ENCODE measurements at regions not wholly inside any gene's neighbourhood (a gene's known extent, or its start where the extent isn't known, plus 50 kb on each side); places are given as distances from the start of the nearest gene placed in this dataset.
"Not testable (repeated sequence)": the region's sequence is repeated elsewhere in the genome, so short reads cannot be mapped to it uniquely, and the experiment has no call there.

DNA sequence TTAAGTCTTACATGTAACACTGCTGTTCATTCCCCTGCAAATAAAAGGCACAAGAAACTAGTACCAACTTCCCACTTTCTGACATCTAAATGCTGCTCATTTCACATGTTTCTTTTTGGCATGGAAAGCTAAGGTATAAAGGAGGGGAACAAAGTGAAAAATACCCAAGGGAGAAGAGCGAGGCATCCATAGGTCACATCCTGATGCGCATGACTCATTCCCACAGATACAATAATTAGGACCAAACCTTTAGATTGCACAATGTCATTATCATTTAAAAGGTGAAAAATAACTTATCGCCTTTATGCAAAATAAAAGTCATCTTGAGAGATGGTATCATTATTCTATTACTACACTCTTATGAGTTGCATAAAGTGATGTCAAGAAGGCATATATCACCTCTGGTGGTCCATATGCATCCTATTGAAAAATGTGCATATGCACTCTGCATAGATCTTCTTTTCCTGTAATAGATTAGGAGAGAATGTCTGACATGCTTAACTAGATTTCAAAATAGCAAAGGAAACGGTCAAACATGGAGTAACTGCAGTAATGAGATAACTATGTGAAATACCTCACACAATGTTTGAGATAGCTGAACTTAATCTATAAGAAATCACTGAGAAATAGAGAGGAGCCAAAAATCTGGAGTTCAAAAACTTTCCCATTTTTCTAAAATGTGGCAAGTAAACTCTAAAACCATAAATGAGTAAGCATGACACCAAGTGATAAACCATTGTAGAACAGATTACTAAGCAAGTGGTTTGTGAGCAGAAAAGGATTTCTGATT is 382.5 kb upstream of the TMTC1 start:
- intact Hi-C loops (cut with micrococcal nuclease), result no loop called here
- no peaks in the 10 kb centered on the region for H3K36me3 ChIP-seq (replicated peaks in 1 of 2; ENCODE audit: control insufficient read depth in 1 of 2, insufficient read depth in 2 of 2, low read length in 2 of 2)
- peaks cover 0 to 16% of the 10 kb centered on the region in 2 donors for H3K27me3 ChIP-seq (ENCODE audit: control insufficient read depth in 2 of 2, insufficient read depth in 2 of 2, low read length in 2 of 2)
- H3K36me3 Mint-ChIP-seq, result no peaks in the 10 kb centered on the region
- no peak overlapping the region for H3K4me3 Mint-ChIP-seq
- no peak for DNase-seq
- no peak overlapping the region for H2AFZ ChIP-seq (ENCODE audit: insufficient read depth, low read depth, low read length, poor library complexity, severe bottlenecking)
- peaks cover 8 to 11% of the 10 kb centered on the region in 2 donors for H3K9me3 ChIP-seq (replicated peaks in 1 of 2; ENCODE audit: control insufficient read depth in 1 of 2, insufficient read depth in 1 of 2, low read length in 2 of 2)
- no peaks in the 10 kb centered on the region for H3K4me1 ChIP-seq (ENCODE audit: control insufficient read depth in 1 of 2, insufficient read depth in 2 of 2, low read length in 2 of 2)
- no peak overlapping the region for H3K4me3 ChIP-seq (replicated peaks in 1 of 3; ENCODE audit: low read depth in 2 of 3, low read length in 3 of 3)
- H3K79me2 ChIP-seq (ENCODE audit: insufficient read depth, low read length), result no peaks in the 10 kb centered on the region
- H3K4me1 Mint-ChIP-seq, result no peaks in the 10 kb centered on the region
- peaks cover 2 to 12% (median 6%) of the 10 kb centered on the region in 7 donors for H3K9me3 Mint-ChIP-seq
- no CpG with 5 or more reads among the region's 4 CpGs for WGBS (ENCODE audit: insufficient coverage)
- no peak overlapping the region for H3K4me2 ChIP-seq (replicated peaks; ENCODE audit: extremely low read depth, low read length, poor library complexity, severe bottlenecking)
- no peaks in the 10 kb centered on the region for H4K20me1 ChIP-seq (ENCODE audit: insufficient read depth, low read length)
- H3K27ac Mint-ChIP-seq, result no peak overlapping the region
- H3K27me3 Mint-ChIP-seq (ENCODE audit: low read depth in 3 of 3), result peaks cover under 1 to 13% (median 2%) of the 10 kb centered on the region in 3 donors
- H3K27ac ChIP-seq (ENCODE audit: low read depth in 1 of 2, low read length in 2 of 2), result no peak overlapping the region
- H3K9ac ChIP-seq (ENCODE audit: insufficient read depth, low read length, poor library complexity, severe bottlenecking), result no peak overlapping the region
- TF ChIP-seq, protein P1, sequence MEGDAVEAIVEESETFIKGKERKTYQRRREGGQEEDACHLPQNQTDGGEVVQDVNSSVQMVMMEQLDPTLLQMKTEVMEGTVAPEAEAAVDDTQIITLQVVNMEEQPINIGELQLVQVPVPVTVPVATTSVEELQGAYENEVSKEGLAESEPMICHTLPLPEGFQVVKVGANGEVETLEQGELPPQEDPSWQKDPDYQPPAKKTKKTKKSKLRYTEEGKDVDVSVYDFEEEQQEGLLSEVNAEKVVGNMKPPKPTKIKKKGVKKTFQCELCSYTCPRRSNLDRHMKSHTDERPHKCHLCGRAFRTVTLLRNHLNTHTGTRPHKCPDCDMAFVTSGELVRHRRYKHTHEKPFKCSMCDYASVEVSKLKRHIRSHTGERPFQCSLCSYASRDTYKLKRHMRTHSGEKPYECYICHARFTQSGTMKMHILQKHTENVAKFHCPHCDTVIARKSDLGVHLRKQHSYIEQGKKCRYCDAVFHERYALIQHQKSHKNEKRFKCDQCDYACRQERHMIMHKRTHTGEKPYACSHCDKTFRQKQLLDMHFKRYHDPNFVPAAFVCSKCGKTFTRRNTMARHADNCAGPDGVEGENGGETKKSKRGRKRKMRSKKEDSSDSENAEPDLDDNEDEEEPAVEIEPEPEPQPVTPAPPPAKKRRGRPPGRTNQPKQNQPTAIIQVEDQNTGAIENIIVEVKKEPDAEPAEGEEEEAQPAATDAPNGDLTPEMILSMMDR (IDR thresholded peaks at IDR 0.05), result no peak

DNA sequence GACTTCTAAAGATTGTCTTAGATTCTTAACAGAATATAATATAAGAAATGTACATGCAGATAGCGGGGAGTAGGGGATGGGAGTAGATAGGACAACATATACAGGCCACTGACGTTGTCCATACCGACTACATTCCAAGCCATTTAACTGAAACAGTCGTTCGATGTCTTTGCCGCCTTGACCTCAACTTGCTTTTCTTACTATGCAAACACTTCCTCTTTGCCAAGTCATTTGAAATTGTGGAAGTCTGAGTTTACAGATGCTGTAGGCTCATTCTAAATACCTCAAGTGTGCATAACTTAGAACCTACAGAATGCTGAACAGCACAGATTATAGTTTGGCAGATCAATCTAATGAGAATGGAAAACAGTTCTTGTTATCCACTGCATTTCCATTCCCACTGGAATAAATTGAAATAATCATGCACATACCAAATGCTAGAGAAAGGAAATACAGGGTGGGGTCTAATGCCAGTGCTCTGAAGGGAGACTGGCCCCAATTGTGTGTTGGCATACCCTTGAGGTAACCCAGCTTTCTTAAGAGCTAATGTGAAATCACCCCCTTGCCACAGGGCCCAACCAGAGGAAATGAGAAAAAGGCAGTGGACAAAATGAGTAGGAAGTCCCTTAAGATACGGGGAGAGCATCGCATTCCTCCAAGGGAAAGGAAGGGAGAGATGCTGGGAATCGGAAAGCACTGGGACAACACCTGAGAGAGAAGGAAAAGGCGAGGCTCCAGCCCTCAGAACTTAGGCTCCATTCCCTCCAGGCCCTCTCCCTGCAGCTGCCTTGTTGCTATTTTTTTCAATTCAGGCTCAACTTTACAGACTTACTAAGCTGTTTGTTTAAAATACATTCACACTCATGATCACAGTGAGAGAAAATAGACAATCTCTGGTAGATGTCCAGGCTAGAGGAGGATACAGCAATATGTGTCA is 380.9 kb upstream of the TMTC1 start:
- Mint-ChIP-seq H3K36me3 (no peaks in the 10 kb centered on the region), H3K4me3 (no peak overlapping the region), H3K4me1 (no peaks in the 10 kb centered on the region), H3K27ac (no peak overlapping the region), H3K27me3 (ENCODE audit: low read depth in 3 of 3) (peaks cover 0 to 3% (median 1%) of the 10 kb centered on the region in 3 donors), H3K9me3 (peaks cover 0 to 4% (median under 1%) of the 10 kb centered on the region in 7 donors)
- WGBS (ENCODE audit: insufficient coverage), result 83% methylated on average over 1 of the region's 10 CpGs
- H3K27me3 ChIP-seq (ENCODE audit: control insufficient read depth in 2 of 2, insufficient read depth in 2 of 2, low read length in 2 of 2), result peaks cover 0 to 5% of the 10 kb centered on the region in 2 donors
- peaks cover 0 to 7% of the 10 kb centered on the region in 2 donors for H3K9me3 ChIP-seq (replicated peaks in 1 of 2; ENCODE audit: control insufficient read depth in 1 of 2, insufficient read depth in 1 of 2, low read length in 2 of 2)
- H3K27ac ChIP-seq (ENCODE audit: low read depth in 1 of 2, low read length in 2 of 2), result no peak overlapping the region
- no peak overlapping the region for H3K4me2 ChIP-seq (replicated peaks; ENCODE audit: extremely low read depth, low read length, poor library complexity, severe bottlenecking)
- no peaks in the 10 kb centered on the region for H3K79me2 ChIP-seq (ENCODE audit: insufficient read depth, low read length)
- TF ChIP-seq, protein P1 (IDR thresholded peaks at IDR 0.05), result no peak
- H3K4me3 ChIP-seq (replicated peaks in 1 of 3; ENCODE audit: low read depth in 2 of 3, low read length in 3 of 3), result no peak overlapping the region
- no peaks in the 10 kb centered on the region for H4K20me1 ChIP-seq (ENCODE audit: insufficient read depth, low read length)
- no peaks in the 10 kb centered on the region for H3K36me3 ChIP-seq (replicated peaks in 1 of 2; ENCODE audit: control insufficient read depth in 1 of 2, insufficient read depth in 2 of 2, low read length in 2 of 2)
- intact Hi-C loops (cut with micrococcal nuclease), result no loop called here
- H3K4me1 ChIP-seq (ENCODE audit: control insufficient read depth in 1 of 2, insufficient read depth in 2 of 2, low read length in 2 of 2), result no peaks in the 10 kb centered on the region
- no peak overlapping the region for H3K9ac ChIP-seq (ENCODE audit: insufficient read depth, low read length, poor library complexity, severe bottlenecking)
- DNase-seq, result no peak
- no peak overlapping the region for H2AFZ ChIP-seq (ENCODE audit: insufficient read depth, low read depth, low read length, poor library complexity, severe bottlenecking)

DNA sequence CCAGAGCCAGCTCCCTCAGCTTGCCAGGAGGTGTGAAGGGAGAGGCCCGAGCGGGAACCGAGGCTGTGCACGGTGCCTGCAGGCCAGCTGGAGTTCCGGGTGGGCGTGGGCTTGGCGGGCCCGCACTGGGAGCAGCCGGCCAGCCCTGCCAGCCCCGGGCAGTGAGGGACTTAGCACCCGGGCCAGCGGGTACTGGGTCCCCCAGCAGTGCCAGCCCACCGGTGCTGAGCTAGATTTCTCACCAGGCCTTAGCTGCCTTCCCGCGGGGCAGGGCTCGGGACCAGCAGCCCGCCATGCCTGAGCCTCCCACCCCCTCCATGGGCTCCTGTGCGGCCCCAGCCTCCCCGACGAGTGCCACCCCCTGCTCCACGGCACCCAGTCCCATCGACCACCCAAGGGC is 373.1 kb upstream of the TMTC1 start:
- 96% methylated on average over 14 of the region's 22 CpGs for WGBS (ENCODE audit: insufficient coverage)
- H3K27ac Mint-ChIP-seq, result not testable (repeated sequence)

More for the DNA sequence above, 373.1 kb upstream of the TMTC1 start:
- H3K9me3 ChIP-seq (replicated peaks in 1 of 2; ENCODE audit: control insufficient read depth in 1 of 2, insufficient read depth in 1 of 2, low read length in 2 of 2), result peaks cover 4 to 12% of the 10 kb centered on the region in 2 donors
- H3K4me3 ChIP-seq (replicated peaks in 1 of 3; ENCODE audit: low read depth in 2 of 3, low read length in 3 of 3); H4K20me1 ChIP-seq (ENCODE audit: insufficient read depth, low read length); H3K36me3 Mint-ChIP-seq; intact Hi-C loops (cut with micrococcal nuclease); H3K79me2 ChIP-seq (ENCODE audit: insufficient read depth, low read length); H3K27me3 Mint-ChIP-seq (ENCODE audit: low read depth in 3 of 3); H3K27ac ChIP-seq (ENCODE audit: low read depth in 1 of 2, low read length in 2 of 2); H3K4me3 Mint-ChIP-seq; H3K36me3 ChIP-seq (replicated peaks in 1 of 2; ENCODE audit: control insufficient read depth in 1 of 2, insufficient read depth in 2 of 2, low read length in 2 of 2); H3K27me3 ChIP-seq (ENCODE audit: control insufficient read depth in 2 of 2, insufficient read depth in 2 of 2, low read length in 2 of 2); H3K4me1 ChIP-seq (ENCODE audit: control insufficient read depth in 1 of 2, insufficient read depth in 2 of 2, low read length in 2 of 2); DNase-seq; H3K4me1 Mint-ChIP-seq; H3K4me2 ChIP-seq (replicated peaks; ENCODE audit: extremely low read depth, low read length, poor library complexity, severe bottlenecking); H3K9ac ChIP-seq (ENCODE audit: insufficient read depth, low read length, poor library complexity, severe bottlenecking); H2AFZ ChIP-seq (ENCODE audit: insufficient read depth, low read depth, low read length, poor library complexity, severe bottlenecking): not testable (repeated sequence)
- H3K9me3 Mint-ChIP-seq, result peaks cover 0 to 13% (median 6%) of the 10 kb centered on the region in 7 donors
